Activated T-helper 9 cell treated with anti-CD3 and anti-CD28 coated beads, Interleukin-2, amount 50 U/mL, for 16 hours (primary cell): ENCODE measurements at regions not wholly inside any gene's neighbourhood (a gene's known extent, or its start where the extent isn't known, plus 50 kb on each side); places are given as distances from the start of the nearest gene placed in this dataset.

Source experiments
- DNase-seq: peaks from one replicate; pipeline ENCODE4 v3.0.0-alpha.2; 2020; ENCODE audit warnings: low read depth

- DNase-seq, result no peak
These were observed 336.7 kb downstream of the FOXL1 start for GRCh38 chr16:86914876-86915717.

- DNase-seq, result no peak
These were observed 339.4 kb downstream of the FOXL1 start for GRCh38 chr16:86917471-86918365.

- no peak for DNase-seq
These were observed 340.3 kb downstream of the FOXL1 start for GRCh38 chr16:86918637-86919036.

GRCh38 chr16:86919078-86919477 lies 340.7 kb downstream of the FOXL1 start:
- DNase-seq, result no peak

GRCh38 chr16:86919578-86920305 lies 341.4 kb downstream of the FOXL1 start:
- no peak for DNase-seq

GRCh38 chr16:86921289-86921688 lies 342.9 kb downstream of the FOXL1 start:
- DNase-seq, result no peak

GRCh38 chr16:86922311-86922710 lies 344.0 kb downstream of the FOXL1 start:
- no peak for DNase-seq

GRCh38 chr16:86923656-86924055 lies 345.3 kb downstream of the FOXL1 start:
- no peak for DNase-seq

GRCh38 chr16:86924537-86924936 lies 346.2 kb downstream of the FOXL1 start:
- DNase-seq, result no peak

GRCh38 chr16:86925067-86925791 lies 346.9 kb downstream of the FOXL1 start:
- DNase-seq, result no peak

GRCh38 chr16:86926181-86927094 lies 348.1 kb downstream of the FOXL1 start:
- DNase-seq, result no peak

GRCh38 chr16:86927699-86928098 lies 349.4 kb downstream of the FOXL1 start:
- no peak for DNase-seq

- DNase-seq, result no peak
These were observed 350.2 kb downstream of the FOXL1 start for GRCh38 chr16:86928523-86929011.

GRCh38 chr16:86929057-86929871 lies 350.9 kb downstream of the FOXL1 start:
- DNase-seq, result no peak

- no peak for DNase-seq
These were observed 351.7 kb downstream of the FOXL1 start for GRCh38 chr16:86930001-86930400.

GRCh38 chr16:86930663-86931373 lies 352.5 kb downstream of the FOXL1 start:
- DNase-seq, result no peak

GRCh38 chr16:86931410-86931941 lies 353.1 kb downstream of the FOXL1 start:
- no peak for DNase-seq

- DNase-seq, result no peak
These were observed 354.0 kb downstream of the FOXL1 start for GRCh38 chr16:86932130-86932982.
